GM18873 (cell line): ENCODE measurements at regions not wholly inside any gene's neighbourhood (a gene's known extent, or its start where the extent isn't known, plus 50 kb on each side); places are given as distances from the start of the nearest gene placed in this dataset.

Experiments used
- ATAC-seq: cut with Tn5 transposase; IDR thresholded peaks from one replicate; pipeline ENCODE4 v1.9.1; 2021; ENCODE audit warnings: mild to moderate bottlenecking, moderate library complexity, moderate number of reproducible peaks; ENCODE audit not compliant: unreplicated experiment, low FRiP score

DNA sequence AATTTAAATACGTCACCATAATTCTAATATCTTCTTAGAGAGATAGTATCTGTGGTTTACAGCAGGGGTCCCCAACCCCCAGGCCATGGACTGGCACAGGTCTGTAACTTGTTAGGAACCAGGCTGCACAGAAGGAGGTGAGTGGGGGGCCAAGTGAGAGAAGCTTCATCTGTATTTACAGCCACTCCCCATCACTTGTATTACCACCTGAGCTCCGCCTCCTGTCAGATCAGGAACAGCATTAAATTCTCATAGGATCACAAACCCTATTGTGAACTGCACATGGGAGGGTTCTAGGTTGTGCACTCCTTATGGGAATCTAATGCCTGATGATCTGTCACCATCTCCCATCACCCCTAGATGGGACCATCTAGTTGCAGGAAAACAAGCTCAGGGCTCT is 282.6 kb downstream of the ICOS start:
- ATAC-seq = no peak

DNA sequence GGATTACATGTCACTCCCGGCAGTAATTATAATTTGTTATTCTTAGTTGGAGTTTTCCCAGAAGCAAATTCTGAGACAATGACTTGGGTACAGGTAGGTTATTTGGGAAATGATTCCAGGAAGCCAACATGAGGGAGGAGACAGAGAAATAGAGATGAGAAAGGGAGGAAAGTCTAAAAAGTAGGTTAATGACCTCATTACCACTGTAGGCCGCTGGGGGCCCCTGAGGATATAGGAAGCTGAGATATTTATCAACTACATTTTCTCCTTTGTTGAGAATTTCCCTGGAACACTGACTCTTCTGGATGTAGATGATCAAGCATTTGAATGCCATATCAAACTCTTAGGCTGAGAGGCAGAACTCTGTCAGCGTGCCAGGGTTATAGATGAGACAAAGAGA is 284.3 kb downstream of the ICOS start:
- ATAC-seq = no peak

- no peak for ATAC-seq
Measured at GRCh38 chr2:204223046-204223445, 286.5 kb downstream of the ICOS start.

DNA sequence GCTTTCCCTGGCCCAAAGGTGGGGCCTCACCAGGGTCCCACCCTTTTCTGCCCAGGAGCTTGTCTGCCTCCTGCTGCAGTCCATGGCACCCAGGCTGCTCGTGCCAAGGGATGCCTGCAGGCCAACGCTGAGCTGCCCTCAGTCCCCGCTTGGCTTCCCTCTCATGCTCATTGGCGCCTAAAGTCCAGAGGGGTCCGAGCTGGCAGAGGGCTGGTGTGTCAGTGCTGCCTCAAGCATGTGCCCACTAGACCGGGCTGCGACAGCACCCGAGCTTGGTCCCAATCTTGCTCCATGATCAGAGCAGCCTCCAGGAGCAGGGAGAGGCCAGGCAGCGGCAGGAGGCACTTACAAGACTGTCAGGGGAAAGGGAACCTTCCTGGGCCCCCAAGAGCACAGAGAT is 287.0 kb downstream of the ICOS start:
- ATAC-seq = no peak

DNA sequence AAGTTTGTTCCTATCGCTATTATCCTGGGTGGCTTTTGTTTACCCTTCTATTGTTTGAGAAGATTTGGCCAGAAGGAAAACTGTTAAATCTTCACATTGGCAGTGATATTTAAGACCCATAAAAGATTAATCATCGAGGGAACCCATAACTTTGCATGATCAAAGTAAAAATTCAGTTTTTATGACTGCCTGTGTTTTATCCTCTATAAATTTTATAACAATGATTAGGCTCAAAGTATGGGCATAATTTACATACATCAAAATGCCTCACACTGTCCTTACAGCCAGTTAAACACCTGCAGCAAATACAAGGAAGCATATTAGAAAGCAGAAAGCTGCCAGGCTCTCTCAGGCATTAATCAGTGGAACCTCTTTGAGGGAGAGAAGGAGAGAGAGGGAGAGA is 289.1 kb downstream of the ICOS start:
- no peak for ATAC-seq

DNA sequence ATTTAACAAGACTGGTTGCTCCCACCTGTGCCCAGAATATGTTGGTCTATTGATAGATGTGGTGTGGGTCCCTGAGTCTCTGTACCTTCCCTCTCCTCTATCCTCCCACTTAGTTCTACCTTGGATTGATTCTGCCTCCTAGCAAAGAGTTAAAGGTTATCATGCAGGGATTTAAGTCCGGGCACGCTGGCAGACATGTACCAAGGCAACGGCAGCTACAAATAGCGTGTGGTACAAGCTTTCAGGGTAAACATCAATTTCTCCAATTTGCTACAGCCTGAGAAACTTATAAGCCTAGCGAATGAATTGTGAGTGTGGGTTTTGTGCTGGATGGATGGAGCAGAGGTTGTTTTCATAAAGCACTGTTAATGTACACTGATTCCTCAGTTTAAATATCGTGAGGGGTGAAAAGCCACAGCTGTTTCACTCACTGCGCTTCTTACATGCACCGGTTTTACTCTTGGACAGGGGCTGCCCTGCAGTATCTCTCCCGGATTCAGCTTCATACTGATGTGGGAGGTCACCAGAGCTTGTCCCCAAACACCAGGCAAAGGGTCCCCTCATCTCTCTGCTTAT is 289.8 kb downstream of the ICOS start:
- no peak for ATAC-seq

- no peak for ATAC-seq
Measured at GRCh38 chr2:204228169-204228886, 291.8 kb downstream of the ICOS start.

DNA sequence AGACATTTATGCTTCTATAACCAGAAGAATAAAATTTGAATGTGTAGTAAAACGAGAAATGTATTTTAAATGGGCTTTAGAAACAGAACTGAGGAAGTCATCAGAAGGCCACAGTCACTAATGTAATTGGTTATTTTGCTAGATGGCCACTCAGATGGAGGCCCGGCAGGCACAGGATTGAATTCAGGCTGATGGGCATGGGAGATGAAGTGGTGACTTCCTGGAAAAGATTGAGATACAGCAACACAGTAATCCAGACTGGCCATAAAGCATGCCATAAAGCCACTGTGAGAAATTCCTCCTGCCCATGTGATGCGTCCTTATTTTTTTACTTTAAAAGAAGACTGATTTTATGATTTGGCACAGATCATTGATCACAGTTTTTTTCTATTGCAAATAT is 297.7 kb downstream of the ICOS start:
- no peak for ATAC-seq

DNA sequence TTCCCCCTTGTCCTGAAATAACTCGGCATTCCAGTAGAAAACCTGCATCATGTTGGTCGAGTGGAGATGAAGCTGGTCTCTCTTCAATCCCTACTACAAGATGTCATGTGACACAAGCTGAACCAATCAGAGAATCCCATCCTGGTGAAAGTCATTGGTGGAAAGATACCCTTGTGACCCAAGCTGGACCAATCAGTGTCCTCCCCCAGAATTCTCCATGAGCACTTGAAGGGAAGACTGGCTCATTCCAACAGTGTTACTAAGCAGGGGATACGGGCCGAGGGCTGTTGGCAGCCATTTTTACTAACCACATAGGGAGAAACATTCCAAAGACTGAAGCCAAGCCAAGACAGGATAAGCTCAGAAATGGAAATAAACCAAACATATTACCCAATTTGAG is 298.3 kb downstream of the ICOS start:
- no peak for ATAC-seq

GRCh38 chr2:204237416-204237815 is 300.9 kb downstream of the ICOS start:
- ATAC-seq = no peak

GRCh38 chr2:204239411-204240165 is 303.0 kb downstream of the ICOS start:
- ATAC-seq = no peak

- no peak for ATAC-seq
Measured at GRCh38 chr2:204240961-204241360, 304.3 kb upstream of the PARD3B start.

DNA sequence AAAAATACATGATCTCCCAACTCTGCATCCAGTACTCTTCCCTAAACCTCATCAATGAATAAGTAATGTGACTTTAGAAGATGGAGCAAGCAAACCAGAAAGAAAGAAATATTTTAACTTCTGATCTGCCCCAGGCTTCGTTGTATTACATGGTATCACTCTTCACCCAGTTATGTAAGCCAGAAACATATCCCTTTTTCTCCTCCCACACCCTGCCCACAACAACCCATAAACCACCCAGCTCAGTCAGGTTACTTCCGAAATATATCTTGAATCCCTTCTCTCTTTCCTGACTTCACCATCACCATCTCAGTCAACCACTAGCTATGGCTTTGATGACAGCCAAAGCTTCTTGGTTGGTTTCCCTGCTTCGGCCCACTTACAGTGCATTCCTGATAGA is 295.8 kb upstream of the PARD3B start:
- ATAC-seq = no peak

GRCh38 chr2:204250692-204251091 is 294.6 kb upstream of the PARD3B start:
- ATAC-seq = no peak

- ATAC-seq = no peak
Measured at GRCh38 chr2:204251158-204251997, 293.9 kb upstream of the PARD3B start.

GRCh38 chr2:204251998-204252376 is 293.3 kb upstream of the PARD3B start:
- ATAC-seq = no peak

- no peak for ATAC-seq
Measured at GRCh38 chr2:204255071-204255470, 290.2 kb upstream of the PARD3B start.

DNA sequence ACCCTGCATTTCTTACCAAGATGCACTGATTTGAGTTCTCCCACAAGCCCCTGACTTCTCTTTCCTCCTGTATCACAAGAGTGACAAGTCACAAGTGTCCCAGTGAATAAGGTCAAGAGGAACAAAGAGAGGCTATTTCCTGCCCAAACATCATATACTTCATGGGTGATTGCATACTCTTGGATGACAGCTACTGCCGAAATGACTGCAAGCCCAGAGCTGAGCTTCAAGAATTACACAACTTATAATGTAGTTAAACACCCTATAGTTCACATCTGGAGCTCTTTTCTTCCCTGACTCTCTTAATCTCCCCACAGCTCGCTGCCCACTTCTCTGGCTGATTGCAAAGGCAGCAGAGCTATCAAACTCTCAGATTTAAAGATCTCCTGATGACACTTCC is 289.7 kb upstream of the PARD3B start:
- no peak for ATAC-seq

- no peak for ATAC-seq
Measured at GRCh38 chr2:204257781-204258180, 287.5 kb upstream of the PARD3B start.

GRCh38 chr2:204258890-204259289 is 286.4 kb upstream of the PARD3B start:
- ATAC-seq = no peak
